ACC112 (cell line): ENCODE measurements at regions not wholly inside any gene's neighbourhood (a gene's known extent, or its start where the extent isn't known, plus 50 kb on each side); places are given as distances from the start of the nearest gene placed in this dataset.
"Not testable (repeated sequence)": the region's sequence is repeated elsewhere in the genome, so short reads cannot be mapped to it uniquely, and the experiment has no call there.

Source experiments
- H2AFZ ChIP-seq: fragments of 200-600 bp; sonication (generic); one replicate; pipeline ENCODE4 v1.6.0; 2017; ENCODE audit warnings: antibody characterized with exemption, low read length; ENCODE audit not compliant: unreplicated experiment
- H3K27ac ChIP-seq: fragments of 200-600 bp; sonication (generic); 2 replicates; pipeline ENCODE4 v1.5.1; 2014; ENCODE audit warnings: low read depth, mild to moderate bottlenecking, antibody characterized with exemption, low read length, moderate library complexity
- H3K27me3 ChIP-seq: fragments of 200-600 bp; sonication (generic); 2 replicates; pipeline ENCODE4 v1.6.1; 2014; ENCODE audit warnings: mild to moderate bottlenecking, antibody characterized with exemption, low read length, moderate library complexity, mixed read lengths; ENCODE audit not compliant: insufficient read depth
- H3K36me3 ChIP-seq: fragments of 200-600 bp; sonication (generic); 2 replicates; pipeline ENCODE4 v1.6.1; 2016; ENCODE audit warnings: mild to moderate bottlenecking, antibody characterized with exemption, low read length, moderate library complexity, mixed read lengths; ENCODE audit not compliant: insufficient read depth
- H3K4me1 ChIP-seq: fragments of 200-600 bp; sonication (generic); one replicate; pipeline ENCODE4 v1.6.1; 2016; ENCODE audit warnings: low read length, mixed read lengths; ENCODE audit not compliant: insufficient read depth, unreplicated experiment, control insufficient read depth
- H3K4me3 ChIP-seq: fragments of 200-600 bp; sonication (generic); 2 replicates; pipeline ENCODE4 v1.5.1; 2014; ENCODE audit warnings: mild to moderate bottlenecking, low read depth, low read length
- H3K79me2 ChIP-seq: fragments of 200-600 bp; sonication (generic); one replicate; pipeline ENCODE4 v1.6.0; 2016; ENCODE audit warnings: low read length; ENCODE audit not compliant: control insufficient read depth, unreplicated experiment, insufficient read depth

DNA sequence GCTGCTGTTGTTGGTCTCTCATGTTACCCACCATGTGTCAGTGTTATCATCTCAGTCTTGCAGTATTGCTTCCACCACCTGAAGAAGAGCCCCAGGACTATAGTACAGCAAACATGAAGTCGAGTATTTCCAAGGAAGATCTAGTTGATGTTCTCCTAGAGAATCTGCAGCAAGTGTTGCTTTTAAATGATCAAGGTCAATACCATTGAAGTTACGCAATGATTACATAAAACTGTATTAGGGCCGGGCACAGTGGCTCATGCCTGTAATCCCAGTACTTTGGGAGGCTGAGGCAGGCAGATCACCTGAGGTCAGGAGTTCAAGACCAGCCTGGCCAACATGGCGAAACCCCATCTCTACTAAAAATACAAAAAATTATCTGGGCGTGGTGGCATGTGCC lies 173.9 kb downstream of the TJP1 start:
- H3K27ac ChIP-seq, H3K4me1 ChIP-seq, H3K4me3 ChIP-seq, H3K36me3 ChIP-seq, H3K79me2 ChIP-seq, H3K27me3 ChIP-seq, H2AFZ ChIP-seq: not testable (repeated sequence)

DNA sequence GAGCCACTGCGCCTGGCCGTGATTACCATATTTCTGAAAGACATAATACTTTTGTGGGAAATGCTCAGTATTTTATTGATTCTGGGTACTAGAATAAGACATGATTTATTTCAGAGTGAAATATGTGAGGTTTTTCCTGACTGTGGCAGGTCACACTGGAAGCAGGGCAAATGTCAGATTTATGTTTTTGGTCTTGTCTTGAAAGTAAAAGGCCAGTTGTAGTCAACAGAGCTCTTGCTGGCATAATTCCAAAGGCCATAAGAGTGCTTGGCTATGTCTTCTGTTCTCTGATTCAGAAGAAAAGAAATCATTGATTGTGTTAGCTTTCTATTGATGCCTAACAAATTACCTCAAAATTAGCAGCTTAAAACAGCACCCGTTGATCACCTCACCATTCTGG lies 176.4 kb downstream of the TJP1 start:
- H3K4me3 ChIP-seq, result no peak overlapping the region
- H3K79me2 ChIP-seq, result no peaks in the 10 kb centered on the region
- no peaks in the 10 kb centered on the region for H3K27me3 ChIP-seq
- H2AFZ ChIP-seq, result no peak overlapping the region
- H3K27ac ChIP-seq, result no peak overlapping the region
- no peaks in the 10 kb centered on the region for H3K4me1 ChIP-seq
- no peaks in the 10 kb centered on the region for H3K36me3 ChIP-seq

DNA sequence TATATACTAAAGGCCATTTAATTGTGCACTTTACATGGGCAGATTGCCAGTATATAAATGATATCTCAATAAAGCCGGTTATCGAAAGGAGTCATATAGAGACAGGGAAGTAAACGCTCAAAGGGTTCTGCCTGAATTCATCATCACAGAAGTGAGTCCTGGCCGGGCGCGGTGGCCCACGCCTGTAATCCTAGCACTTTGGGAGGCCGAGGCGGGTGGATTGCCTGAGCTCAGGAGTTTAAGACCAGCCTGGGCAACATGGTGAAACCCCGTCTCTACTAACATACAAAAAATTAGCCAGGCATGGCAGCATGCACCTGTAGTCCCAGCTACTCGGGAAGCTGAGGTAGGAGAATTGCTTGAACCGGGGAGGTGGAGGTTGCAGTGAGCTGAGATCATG lies 177.9 kb downstream of the TJP1 start:
- H3K4me3 ChIP-seq, H3K27ac ChIP-seq, H3K4me1 ChIP-seq, H2AFZ ChIP-seq, H3K79me2 ChIP-seq, H3K36me3 ChIP-seq, H3K27me3 ChIP-seq: not testable (repeated sequence)

DNA sequence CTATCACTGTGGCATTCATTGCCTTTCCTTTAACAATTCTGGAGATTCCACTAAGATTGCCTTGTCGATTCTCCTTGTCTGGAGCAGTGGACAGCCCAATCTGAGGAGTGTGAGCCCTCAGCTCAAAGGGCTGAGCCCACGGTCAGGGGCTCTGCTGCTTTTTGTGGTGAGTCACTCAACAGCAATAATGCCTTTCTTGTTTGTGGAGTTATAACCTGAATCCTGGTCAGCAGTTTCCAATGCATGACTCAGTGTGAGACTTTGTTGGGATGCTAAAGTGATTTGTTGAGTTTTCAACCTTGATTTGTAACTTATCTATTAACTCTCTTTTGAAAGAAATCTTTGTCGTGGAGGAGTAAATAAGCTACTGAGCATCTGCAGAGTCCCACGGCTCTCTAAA lies 183.5 kb downstream of the TJP1 start:
- Histone ChIP-seq H3K27me3 (no peaks in the 10 kb centered on the region; the same call in 1 of the 2 replicates), H3K36me3 (no peaks in the 10 kb centered on the region), H3K79me2 (no peaks in the 10 kb centered on the region), H3K4me3 (no peak overlapping the region), H2AFZ (no peak overlapping the region), H3K4me1 (no peaks in the 10 kb centered on the region), H3K27ac (no peak overlapping the region)

DNA sequence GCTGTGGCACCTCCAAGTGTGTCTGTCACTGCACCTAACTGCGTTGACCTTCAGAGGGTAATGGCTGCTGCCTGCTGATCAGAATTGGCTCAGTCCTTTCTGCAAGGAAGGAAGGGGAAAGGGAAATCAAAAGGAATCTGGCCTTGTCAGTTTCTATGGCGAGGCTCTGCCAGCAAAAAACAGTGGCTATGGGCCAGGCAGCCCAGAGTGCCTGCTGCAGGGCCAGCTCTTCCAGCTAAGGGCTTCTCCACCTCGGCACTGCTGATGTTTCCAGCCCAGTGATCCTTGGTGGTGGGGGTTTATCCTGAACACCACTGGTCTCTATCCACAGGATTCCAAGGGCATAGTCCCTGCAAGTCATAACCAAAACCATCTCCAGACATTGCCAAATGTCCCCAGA lies 184.3 kb downstream of the TJP1 start:
- H3K27me3 ChIP-seq, result peaks cover 6% of the 10 kb centered on the region
- H3K4me3 ChIP-seq, result no peak overlapping the region
- H2AFZ ChIP-seq, result no peak overlapping the region
- no peaks in the 10 kb centered on the region for H3K4me1 ChIP-seq
- no peaks in the 10 kb centered on the region for H3K79me2 ChIP-seq
- no peak overlapping the region for H3K27ac ChIP-seq
- no peaks in the 10 kb centered on the region for H3K36me3 ChIP-seq

DNA sequence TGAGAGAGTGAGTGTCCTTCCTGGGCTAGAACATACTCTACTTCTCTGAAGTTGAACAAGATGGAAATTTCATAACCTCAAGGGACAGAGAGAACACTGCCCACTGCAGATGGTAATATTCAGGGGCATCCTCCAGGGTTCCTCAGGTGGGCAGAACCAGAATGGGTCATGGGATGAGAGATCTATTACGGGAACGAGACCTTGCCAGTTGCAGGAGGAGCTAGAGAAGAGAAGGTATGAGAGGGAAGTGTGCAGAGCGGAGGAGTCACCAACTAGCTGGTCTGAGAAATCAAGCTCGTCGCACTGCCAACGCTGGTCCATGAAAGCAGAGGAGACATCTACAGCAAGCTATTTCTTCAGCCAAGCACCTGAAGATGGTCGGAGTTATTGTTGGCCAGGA lies 184.7 kb downstream of the TJP1 start:
- Histone ChIP-seq H3K4me1 (no peaks in the 10 kb centered on the region), H3K27ac (no peak overlapping the region), H3K79me2 (no peaks in the 10 kb centered on the region), H2AFZ (no peak overlapping the region), H3K4me3 (no peak overlapping the region), H3K27me3 (peaks cover 8% of the 10 kb centered on the region), H3K36me3 (no peaks in the 10 kb centered on the region)

DNA sequence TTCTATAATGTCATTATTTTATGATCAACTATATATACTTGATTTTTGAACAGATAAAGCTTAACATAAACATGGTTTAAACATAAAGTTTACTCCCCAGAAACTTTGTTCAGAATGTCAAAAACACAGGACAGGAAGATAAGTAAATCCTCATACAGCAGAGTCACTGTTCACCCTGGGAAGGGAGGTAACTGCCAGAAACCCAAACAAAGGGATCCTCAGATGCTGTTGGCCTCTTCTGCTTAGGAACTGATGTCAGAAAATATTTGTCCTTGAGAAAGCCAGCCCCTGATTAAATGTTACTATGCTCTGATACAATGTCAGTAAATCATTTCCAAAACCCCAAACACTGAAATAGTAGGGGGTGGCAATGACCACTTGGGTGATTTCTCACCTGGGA lies 185.3 kb downstream of the TJP1 start:
- Histone ChIP-seq H3K27me3 (peaks cover 8% of the 10 kb centered on the region), H3K4me3 (no peak overlapping the region), H3K79me2 (no peaks in the 10 kb centered on the region), H3K36me3 (no peaks in the 10 kb centered on the region), H3K4me1 (no peaks in the 10 kb centered on the region), H3K27ac (no peak overlapping the region), H2AFZ (no peak overlapping the region)

DNA sequence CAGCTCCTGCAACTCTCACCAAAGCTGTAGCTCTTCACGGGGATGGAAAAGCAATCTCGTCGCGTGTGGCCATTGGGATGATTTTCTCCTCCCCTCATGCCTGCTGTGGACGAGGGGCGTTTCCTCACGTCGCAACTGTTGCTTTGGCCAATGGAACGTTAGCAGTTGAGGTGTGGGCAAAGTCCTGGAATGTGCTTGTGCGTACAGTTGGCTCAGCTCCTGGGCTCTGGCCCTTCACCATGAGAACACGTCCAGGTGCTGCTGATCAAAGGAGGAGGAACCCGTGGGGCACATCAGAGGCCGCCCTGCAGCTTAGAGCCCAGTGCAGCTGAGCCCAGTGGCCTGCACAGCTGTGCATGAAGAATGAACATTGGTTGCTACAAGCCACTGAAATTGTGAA lies 186.1 kb downstream of the TJP1 start:
- peaks cover 8% of the 10 kb centered on the region for H3K27me3 ChIP-seq
- no peaks in the 10 kb centered on the region for H3K36me3 ChIP-seq
- no peak overlapping the region for H3K27ac ChIP-seq
- no peak overlapping the region for H2AFZ ChIP-seq
- no peaks in the 10 kb centered on the region for H3K4me1 ChIP-seq
- no peak overlapping the region for H3K4me3 ChIP-seq
- H3K79me2 ChIP-seq, result no peaks in the 10 kb centered on the region

DNA sequence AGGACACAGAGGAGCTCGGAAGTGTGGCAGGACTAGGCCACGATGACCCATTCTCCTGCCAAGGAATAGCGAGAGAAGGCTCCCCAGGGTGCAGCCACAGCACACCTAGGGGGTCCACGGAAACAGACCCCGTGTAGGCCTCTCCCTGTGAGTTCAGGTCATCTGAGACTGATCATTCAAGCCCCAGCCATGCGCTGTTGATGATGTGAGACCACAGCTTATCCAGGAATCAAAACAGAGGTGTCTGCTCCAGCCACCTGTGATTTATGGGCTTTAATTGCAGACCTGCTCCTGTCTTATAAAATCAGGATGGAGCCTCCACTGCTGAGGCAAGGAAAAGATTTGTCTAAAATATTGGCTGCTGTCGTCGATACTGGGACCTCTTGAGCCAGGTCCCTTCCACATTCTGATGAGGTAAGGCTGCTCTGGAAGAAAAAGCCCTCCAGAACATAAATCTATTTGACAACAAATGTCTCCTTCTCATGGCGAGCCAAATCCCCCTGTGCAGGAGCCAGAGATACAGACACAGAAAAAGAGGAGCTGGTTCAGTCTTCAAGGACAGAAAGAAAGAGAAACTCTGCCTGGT lies 186.7 kb downstream of the TJP1 start:
- Histone ChIP-seq H2AFZ (no peak overlapping the region), H3K79me2 (no peaks in the 10 kb centered on the region), H3K27ac (no peak overlapping the region), H3K27me3 (peaks cover 8% of the 10 kb centered on the region), H3K36me3 (no peaks in the 10 kb centered on the region), H3K4me3 (no peak overlapping the region), H3K4me1 (no peaks in the 10 kb centered on the region)

DNA sequence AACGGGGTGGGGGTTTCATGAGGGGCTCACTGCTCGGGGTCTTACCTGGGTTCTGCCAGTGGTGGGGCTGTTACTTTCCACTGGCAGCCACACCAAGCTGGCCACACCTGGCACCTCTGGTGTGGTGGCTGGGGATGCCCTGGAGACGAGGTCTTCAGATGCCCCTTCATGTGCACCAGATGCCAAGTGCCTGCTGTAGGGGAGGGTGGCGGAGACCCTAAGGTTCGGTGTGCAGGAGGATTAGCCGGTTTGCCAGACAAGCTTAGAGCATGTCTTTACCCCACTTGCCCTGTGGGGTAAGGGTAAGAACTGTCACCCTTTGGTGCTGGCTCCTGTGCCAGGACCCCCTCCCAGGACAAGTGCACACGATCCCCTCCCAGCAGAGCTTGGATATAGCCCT lies 188.3 kb downstream of the TJP1 start:
- no peaks in the 10 kb centered on the region for H3K79me2 ChIP-seq
- peaks cover 8% of the 10 kb centered on the region for H3K27me3 ChIP-seq
- no peaks in the 10 kb centered on the region for H3K4me1 ChIP-seq
- H2AFZ ChIP-seq, result no peak overlapping the region
- H3K36me3 ChIP-seq, result no peaks in the 10 kb centered on the region
- H3K4me3 ChIP-seq, result no peak overlapping the region
- no peak overlapping the region for H3K27ac ChIP-seq

DNA sequence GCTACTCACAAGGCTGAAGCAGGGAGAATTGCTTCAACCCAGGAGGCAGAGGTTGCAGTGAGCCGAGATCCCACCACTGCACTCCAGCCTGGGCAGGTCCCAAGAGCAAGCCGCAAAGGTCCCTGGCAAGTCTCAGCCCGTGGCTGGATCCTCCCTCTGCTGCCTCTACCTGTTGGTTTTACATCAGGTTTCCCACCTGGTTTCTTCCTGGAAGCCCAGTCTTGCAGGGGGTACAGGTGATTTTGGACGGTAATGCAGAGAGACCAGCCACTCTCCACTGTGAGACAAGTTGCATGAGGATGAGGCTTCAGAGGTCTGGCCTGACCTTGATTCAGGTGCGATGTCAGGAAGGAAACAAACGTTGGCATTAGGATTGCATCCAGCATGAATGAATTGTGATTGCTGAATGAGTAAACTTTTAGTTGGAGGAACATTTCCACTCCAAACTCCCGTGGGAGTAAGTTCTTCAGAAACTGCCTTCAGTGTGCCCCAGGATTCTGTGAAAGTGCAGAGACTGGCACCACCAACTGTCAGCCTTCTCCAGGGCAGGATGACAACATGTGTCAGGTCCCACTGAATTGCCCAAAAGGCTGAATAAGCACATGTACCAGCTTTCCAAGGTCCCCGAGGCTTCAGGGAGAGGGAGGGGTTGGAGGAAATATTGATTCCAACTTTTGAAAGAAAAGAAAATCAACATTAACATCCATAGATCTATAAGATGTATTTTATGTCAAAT lies 189.4 kb downstream of the TJP1 start:
- no peaks in the 10 kb centered on the region for H3K79me2 ChIP-seq
- no peak overlapping the region for H2AFZ ChIP-seq
- H3K27ac ChIP-seq, result no peak overlapping the region
- no peaks in the 10 kb centered on the region for H3K36me3 ChIP-seq
- H3K4me1 ChIP-seq, result no peaks in the 10 kb centered on the region
- no peak overlapping the region for H3K4me3 ChIP-seq
- H3K27me3 ChIP-seq, result peaks cover 8% of the 10 kb centered on the region
